GM21717 (cell line): ENCODE measurements at regions not wholly inside any gene's neighbourhood (a gene's known extent, or its start where the extent isn't known, plus 50 kb on each side); places are given as distances from the start of the nearest gene placed in this dataset.
"Not testable (repeated sequence)": the region's sequence is repeated elsewhere in the genome, so short reads cannot be mapped to it uniquely, and the experiment has no call there.

Source experiments
- ATAC-seq: cut with Tn5 transposase; IDR thresholded peaks from one replicate; pipeline ENCODE4 v1.9.1; 2021; ENCODE audit warnings: mild to moderate bottlenecking, moderate library complexity; ENCODE audit not compliant: unreplicated experiment

- ATAC-seq = no peak
These were observed 224.2 kb downstream of the NPHP4 start for GRCh38 chr1:5768014-5768413.

DNA sequence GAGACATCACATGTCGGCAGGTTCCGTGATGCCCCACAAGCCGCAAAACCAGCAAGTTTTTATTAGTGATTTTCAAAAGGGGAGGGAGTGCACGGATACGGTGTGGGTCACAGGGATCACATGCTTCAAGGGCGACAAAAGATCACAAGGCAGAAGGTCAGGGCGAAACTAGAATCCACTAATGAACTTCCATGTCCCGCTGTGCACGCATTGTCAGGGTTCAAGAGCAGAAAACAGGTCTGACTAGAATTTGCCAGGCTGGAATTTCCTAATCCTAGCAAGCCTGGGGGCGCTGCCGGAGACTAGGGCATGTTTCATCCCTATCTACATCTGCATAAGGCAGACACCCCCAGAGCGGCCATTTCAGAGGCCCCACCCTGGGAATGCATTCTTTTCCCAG lies 225.2 kb downstream of the NPHP4 start:
- ATAC-seq = not testable (repeated sequence)

DNA sequence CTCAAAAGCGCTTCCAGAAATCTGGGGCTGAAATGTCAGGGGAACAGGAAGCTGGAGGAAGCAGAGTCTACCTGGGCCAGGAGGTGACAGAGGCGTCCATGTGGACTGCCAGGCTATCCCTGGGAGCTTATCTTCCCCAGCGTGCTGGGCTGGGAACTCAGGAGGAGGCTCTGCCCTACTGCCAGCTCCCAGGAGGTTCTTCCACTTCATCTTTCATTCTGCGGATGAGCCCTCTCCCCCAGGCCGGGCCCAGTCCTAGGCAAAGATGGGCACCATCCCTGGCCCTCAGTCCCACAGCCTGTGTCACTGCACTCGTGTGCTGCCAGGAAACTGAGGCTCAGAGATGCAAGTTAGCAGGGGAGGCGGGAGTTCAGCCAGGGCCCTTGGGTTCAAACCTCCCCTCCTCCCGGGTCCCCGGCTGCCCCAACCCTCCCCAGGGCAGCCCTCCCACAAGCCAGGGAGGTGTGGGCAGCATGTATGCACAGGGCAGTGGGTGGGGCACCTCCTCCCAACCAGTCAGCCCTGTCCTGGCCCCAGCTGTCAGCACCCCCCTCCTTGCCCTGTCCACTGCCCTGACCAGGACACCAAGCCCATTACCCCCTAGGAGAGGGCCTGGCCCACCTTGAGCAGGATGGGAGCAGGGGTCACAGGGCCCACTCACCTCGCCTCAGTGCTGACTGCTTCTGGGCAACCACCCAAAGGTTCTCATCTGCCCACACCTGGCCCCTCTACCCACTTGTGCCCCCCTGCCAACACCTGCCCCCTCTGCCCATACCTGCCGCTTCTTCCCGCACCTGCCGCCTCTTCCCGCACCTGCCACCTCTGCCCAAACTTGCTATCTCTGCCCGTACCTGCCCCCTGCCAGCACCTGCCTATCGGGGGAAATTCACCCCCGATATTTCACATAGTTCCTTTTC lies 226.0 kb downstream of the NPHP4 start:
- no peak for ATAC-seq

DNA sequence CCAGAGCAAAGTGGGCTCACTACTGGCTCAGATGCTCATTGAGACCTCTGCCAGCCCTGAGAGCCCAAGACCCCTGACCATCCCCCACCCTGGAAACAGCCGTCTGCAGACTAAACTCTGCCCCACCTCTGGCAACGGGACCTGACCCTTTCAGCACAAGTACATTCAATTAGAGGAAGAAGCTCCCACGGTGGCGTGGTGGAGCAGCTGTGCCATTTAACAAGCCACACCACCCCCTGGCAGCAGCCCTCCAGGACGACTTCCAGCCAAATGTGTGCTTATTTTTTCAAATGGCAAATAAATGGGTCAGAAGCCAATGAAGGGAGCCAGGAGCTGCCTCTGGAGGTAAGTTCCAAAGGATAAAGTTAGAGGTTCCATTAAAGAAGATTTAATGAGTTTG lies 226.7 kb downstream of the NPHP4 start:
- ATAC-seq = no peak

GRCh38 chr1:5764959-5765358 lies 227.3 kb downstream of the NPHP4 start:
- no peak for ATAC-seq

GRCh38 chr1:5764464-5764863 lies 227.8 kb downstream of the NPHP4 start:
- no peak for ATAC-seq

DNA sequence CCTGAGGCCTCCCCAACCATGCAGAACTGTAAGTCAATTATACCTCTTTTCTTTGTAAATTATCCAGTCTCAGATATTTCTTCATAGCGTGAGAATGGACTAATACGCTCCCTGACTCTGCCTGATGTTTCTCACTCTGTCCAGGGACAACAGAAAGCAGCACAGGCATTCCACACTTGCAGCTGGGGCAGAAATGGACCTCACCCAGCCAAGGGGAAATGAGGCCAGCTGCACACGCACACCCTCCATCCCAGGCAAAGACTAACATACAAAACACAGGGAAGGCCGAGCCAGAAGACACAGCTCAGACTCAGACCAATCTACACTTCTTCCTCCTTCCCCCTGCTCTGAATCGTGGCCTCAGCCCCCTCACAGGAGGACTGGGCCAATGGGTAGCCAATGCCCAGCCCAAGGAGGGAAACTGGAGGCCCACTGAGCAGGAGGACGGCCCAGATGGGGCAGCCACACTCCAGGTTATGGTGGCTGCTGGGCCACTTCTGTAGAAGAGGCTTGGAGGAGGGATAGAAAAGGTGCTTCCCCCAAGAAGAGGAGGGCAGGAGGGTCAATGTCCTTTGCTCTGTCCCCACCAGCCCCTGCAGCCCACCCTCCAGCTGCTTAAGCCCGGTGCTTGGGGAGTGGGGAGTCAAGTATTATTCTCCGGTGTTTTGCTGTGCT lies 228.4 kb downstream of the NPHP4 start:
- no peak for ATAC-seq

- ATAC-seq = no peak
These were observed 233.2 kb downstream of the NPHP4 start for GRCh38 chr1:5758859-5759578.

GRCh38 chr1:5758000-5758858 lies 234.0 kb downstream of the NPHP4 start:
- no peak for ATAC-seq

- ATAC-seq = no peak
These were observed 234.9 kb downstream of the NPHP4 start for GRCh38 chr1:5757187-5757805.

- ATAC-seq = no peak
These were observed 235.6 kb downstream of the NPHP4 start for GRCh38 chr1:5756434-5757186.

DNA sequence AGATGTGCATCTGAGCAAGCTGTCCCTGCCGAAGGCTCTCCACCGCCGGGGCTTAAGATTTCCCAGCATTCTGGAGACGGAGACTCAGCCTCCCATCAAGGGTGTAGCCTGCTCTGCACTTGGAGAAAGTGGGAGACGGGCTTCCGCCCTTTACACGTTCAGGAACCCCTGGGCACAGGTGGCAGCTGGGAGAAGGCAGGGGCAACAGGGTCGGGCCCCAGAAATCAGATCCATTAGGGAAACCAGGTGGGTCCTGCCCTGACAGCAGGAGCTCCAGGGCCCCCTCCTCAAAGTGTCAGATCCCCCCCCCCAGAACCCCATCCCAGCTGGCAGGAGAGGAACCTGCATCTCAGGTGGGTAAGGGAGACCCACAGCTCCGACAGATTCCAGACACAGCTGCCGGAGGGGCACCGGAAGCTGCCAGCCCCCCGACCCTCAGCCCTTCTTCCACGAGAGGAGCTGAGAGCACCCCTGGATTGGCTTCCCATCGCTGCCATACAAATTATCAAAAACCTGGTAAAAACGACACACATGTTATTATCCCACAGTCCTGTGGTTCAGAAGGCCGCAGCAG lies 236.6 kb downstream of the NPHP4 start:
- no peak for ATAC-seq

- no peak for ATAC-seq
These were observed 237.2 kb downstream of the NPHP4 start for GRCh38 chr1:5754817-5755551.

- ATAC-seq = no peak
These were observed 238.4 kb downstream of the NPHP4 start for GRCh38 chr1:5753549-5754421.

DNA sequence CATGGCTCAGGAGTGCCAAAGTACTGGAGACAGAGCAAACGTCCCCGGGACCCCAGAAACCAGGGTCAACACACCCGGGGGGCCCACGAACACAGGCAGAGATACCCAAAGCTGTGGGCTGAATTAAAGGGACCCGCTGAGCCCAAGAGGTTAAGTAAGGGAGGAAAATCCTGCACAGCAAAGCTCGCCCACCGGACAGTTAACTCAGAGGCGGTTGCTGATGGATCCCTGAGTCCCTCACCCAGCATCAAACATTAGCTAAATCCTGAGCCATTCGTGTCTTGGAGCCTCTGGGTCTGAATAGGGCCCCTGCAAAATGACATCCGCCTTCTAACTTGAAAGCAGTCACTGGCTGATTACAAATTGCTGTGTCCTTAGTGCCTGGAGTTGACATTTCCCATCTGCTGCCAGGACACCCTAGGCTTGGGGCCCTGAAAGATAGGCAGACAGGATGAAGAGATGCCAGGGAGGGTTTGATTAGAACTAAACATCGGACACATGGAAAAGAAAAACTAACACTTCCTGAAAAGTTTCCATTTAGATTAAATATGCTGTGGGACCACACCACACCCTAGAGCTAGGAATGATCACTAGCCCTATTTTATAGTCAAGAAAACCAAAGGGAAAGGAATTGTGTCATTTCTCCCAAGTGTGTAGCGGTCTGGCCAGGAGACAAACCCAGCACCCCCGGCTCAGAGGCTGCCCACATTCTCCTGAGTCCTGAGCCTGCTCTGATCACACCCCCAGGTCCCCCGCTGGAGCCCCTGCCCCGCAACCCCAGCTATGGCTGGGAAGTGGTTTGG lies 239.3 kb downstream of the NPHP4 start:
- no peak for ATAC-seq

DNA sequence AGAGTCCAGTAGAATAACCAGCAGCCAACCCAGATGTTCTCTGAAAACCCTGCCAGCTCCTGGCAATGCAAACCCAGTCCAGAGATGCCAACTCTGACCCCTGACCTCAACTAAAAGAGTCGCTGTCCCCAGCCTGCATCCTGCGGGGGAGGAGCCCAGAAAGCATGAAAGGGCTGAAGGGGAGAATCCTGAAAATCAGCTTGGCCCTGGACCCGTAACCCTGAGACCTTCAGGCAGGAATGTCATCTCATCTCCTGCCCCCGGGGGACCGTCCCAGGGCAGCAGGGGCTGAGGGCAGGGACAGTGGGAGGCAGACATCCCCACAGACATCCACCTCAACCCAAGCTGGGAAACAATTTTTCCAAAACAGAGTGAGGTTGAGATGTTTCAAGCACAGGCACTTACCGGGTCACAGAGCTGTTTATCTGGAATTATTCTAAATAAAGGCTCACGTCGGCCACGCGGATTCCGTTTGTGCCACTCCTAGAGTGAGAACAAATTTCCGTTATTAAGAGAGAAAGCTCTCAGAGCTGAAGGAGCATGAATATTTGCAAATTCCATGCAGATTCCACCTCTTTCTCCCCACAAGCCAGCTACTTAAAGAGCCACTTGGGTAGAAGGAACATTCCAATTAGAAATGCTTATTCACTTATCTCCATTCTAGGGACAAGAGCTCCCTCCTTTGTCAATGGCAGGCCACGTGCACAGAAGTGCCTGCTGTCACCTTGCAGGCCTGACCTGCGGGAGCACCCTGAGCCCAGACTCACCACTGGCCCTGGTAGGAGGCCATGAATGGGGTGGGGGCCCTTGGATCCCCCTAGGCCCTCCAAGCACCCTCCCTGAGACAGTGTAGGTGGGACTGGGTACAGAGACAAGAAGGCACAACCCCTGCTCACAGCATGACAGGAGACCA lies 240.1 kb downstream of the NPHP4 start:
- ATAC-seq = no peak
